ENCODE measurements at regions not wholly inside any gene's neighbourhood (a gene's known extent, or its start where the extent isn't known, plus 50 kb on each side); places are given as distances from the start of the nearest gene placed in this dataset.

DNA sequence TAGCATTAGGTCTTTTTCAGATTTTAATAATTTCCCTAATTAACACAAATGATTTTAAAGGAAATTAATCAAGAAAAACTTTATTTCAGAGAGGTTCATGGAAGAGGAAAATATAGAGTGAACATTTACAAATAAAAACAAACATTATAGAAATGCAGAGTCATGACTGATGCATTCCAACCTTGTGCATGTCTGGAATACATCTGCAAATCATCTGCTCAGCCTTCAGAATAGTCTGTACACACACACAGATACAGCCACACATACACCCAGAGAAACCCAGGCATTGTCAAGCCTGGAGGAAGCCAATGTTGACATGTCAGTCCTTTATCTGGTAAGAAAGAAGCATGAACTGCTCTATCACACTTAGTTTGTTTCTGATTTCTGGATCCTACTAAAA is 61.3 kb upstream of the NFKB1 start:
- TF ChIP-seq, protein P1, sequence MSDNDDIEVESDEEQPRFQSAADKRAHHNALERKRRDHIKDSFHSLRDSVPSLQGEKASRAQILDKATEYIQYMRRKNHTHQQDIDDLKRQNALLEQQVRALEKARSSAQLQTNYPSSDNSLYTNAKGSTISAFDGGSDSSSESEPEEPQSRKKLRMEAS (IDR thresholded peaks at IDR 0.05) = no peak
- TF ChIP-seq RBBP5 (IDR thresholded peaks at IDR 0.05; ENCODE audit: borderline replicate concordance, low read depth, low read length) (no peak), RAD21 (IDR thresholded peaks at IDR 0.05 in 1 of 2, conservative IDR thresholded peaks at IDR 0.05 in 1 of 2; ENCODE audit: low read depth in 2 of 2, low read length in 2 of 2) (no peak)
- TF ChIP-seq, protein P2, sequence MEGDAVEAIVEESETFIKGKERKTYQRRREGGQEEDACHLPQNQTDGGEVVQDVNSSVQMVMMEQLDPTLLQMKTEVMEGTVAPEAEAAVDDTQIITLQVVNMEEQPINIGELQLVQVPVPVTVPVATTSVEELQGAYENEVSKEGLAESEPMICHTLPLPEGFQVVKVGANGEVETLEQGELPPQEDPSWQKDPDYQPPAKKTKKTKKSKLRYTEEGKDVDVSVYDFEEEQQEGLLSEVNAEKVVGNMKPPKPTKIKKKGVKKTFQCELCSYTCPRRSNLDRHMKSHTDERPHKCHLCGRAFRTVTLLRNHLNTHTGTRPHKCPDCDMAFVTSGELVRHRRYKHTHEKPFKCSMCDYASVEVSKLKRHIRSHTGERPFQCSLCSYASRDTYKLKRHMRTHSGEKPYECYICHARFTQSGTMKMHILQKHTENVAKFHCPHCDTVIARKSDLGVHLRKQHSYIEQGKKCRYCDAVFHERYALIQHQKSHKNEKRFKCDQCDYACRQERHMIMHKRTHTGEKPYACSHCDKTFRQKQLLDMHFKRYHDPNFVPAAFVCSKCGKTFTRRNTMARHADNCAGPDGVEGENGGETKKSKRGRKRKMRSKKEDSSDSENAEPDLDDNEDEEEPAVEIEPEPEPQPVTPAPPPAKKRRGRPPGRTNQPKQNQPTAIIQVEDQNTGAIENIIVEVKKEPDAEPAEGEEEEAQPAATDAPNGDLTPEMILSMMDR (IDR thresholded peaks at IDR 0.05; ENCODE audit: control extremely low read depth in 1 of 3, insufficient read depth in 1 of 3, low read depth in 1 of 3, low read length in 3 of 3) = no peak

All from H1 (cell line).